ENCODE measurements at regions not wholly inside any gene's neighbourhood (a gene's known extent, or its start where the extent isn't known, plus 50 kb on each side); places are given as distances from the start of the nearest gene placed in this dataset.

DNA sequence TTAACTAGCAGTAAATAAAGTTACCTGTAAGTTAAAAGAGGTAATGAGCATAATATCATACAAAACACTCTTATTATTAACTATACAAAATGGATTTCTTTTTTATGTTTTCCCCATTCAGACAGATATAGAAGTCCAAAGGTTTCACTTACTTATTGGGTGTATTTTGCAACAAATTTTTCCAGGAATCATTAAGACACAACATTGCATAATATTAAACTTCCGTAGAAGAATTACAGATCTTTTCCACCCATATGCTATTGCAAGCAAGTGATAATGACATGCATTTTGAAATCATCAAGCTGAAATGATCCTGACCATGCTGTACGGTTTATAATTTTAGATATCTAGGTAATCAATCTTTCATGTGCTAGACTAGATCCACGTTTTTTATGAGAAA, 957.0 kb downstream of the NCAM2 start:
- Histone ChIP-seq H2AFZ (ENCODE audit: insufficient read depth, low read depth, low read length, poor library complexity, severe bottlenecking) (no peak overlapping the region), H3K9me3 (replicated peaks in 1 of 2; ENCODE audit: control insufficient read depth in 1 of 2, insufficient read depth in 1 of 2, low read length in 2 of 2) (peaks cover 4% of the 10 kb centered on the region in 2 donors), H3K27me3 (ENCODE audit: control insufficient read depth in 2 of 2, insufficient read depth in 2 of 2, low read length in 2 of 2) (no peaks in the 10 kb centered on the region), H3K9ac (ENCODE audit: insufficient read depth, low read length, poor library complexity, severe bottlenecking) (no peak overlapping the region), H3K4me1 (ENCODE audit: control insufficient read depth in 1 of 2, insufficient read depth in 2 of 2, low read length in 2 of 2) (no peaks in the 10 kb centered on the region), H4K20me1 (ENCODE audit: insufficient read depth, low read length) (no peaks in the 10 kb centered on the region), H3K79me2 (ENCODE audit: insufficient read depth, low read length) (no peaks in the 10 kb centered on the region), H3K4me2 (replicated peaks; ENCODE audit: extremely low read depth, low read length, poor library complexity, severe bottlenecking) (no peak overlapping the region), H3K4me3 (replicated peaks in 1 of 3; ENCODE audit: low read depth in 2 of 3, low read length in 3 of 3) (no peak overlapping the region), H3K36me3 (replicated peaks in 1 of 2; ENCODE audit: control insufficient read depth in 1 of 2, insufficient read depth in 2 of 2, low read length in 2 of 2) (no peaks in the 10 kb centered on the region), H3K27ac (ENCODE audit: low read depth in 1 of 2, low read length in 2 of 2) (no peak overlapping the region)
- TF ChIP-seq, protein P1, sequence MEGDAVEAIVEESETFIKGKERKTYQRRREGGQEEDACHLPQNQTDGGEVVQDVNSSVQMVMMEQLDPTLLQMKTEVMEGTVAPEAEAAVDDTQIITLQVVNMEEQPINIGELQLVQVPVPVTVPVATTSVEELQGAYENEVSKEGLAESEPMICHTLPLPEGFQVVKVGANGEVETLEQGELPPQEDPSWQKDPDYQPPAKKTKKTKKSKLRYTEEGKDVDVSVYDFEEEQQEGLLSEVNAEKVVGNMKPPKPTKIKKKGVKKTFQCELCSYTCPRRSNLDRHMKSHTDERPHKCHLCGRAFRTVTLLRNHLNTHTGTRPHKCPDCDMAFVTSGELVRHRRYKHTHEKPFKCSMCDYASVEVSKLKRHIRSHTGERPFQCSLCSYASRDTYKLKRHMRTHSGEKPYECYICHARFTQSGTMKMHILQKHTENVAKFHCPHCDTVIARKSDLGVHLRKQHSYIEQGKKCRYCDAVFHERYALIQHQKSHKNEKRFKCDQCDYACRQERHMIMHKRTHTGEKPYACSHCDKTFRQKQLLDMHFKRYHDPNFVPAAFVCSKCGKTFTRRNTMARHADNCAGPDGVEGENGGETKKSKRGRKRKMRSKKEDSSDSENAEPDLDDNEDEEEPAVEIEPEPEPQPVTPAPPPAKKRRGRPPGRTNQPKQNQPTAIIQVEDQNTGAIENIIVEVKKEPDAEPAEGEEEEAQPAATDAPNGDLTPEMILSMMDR (IDR thresholded peaks at IDR 0.05): no peak
- intact Hi-C loops (cut with micrococcal nuclease): no loop called here
- peaks cover 0 to 11% (median 5%) of the 10 kb centered on the region in 7 donors for H3K9me3 Mint-ChIP-seq
- H3K4me3 Mint-ChIP-seq: no peak overlapping the region
- WGBS (ENCODE audit: insufficient coverage): no CpG with 5 or more reads among the region's 3 CpGs
- H3K36me3 Mint-ChIP-seq: no peaks in the 10 kb centered on the region
- H3K4me1 Mint-ChIP-seq: no peaks in the 10 kb centered on the region
- no peaks in the 10 kb centered on the region for H3K27me3 Mint-ChIP-seq (ENCODE audit: low read depth in 3 of 3)
- no peak for DNase-seq
- H3K27ac Mint-ChIP-seq: no peak overlapping the region

DNA sequence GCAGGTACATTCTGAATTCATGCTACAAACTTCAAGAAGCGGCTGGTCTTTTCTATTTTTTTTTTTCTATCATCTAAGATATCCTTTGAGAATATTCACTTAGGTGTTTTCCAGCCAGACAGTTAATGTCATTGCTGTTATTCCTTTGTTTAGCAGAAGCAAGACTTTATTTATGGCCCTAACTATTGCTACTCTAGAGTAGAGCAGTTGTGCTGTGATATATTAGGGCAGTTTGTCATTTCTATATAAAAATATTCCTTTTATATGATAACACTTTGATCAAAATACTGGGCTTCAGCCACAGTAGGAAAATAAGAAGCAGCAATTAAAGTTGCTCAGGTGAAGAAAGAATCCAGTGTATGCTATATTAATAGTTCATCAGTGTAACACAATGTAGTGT, 959.3 kb downstream of the NCAM2 start:
- Histone ChIP-seq H2AFZ (ENCODE audit: insufficient read depth, low read depth, low read length, poor library complexity, severe bottlenecking) (no peak overlapping the region), H3K4me2 (replicated peaks; ENCODE audit: extremely low read depth, low read length, poor library complexity, severe bottlenecking) (no peak overlapping the region), H3K79me2 (ENCODE audit: insufficient read depth, low read length) (no peaks in the 10 kb centered on the region), H3K9ac (ENCODE audit: insufficient read depth, low read length, poor library complexity, severe bottlenecking) (no peak overlapping the region), H3K27ac (ENCODE audit: low read depth in 1 of 2, low read length in 2 of 2) (no peak overlapping the region), H3K36me3 (replicated peaks in 1 of 2; ENCODE audit: control insufficient read depth in 1 of 2, insufficient read depth in 2 of 2, low read length in 2 of 2) (no peaks in the 10 kb centered on the region), H3K9me3 (replicated peaks in 1 of 2; ENCODE audit: control insufficient read depth in 1 of 2, insufficient read depth in 1 of 2, low read length in 2 of 2) (peaks cover 0 to 4% of the 10 kb centered on the region in 2 donors), H3K4me1 (ENCODE audit: control insufficient read depth in 1 of 2, insufficient read depth in 2 of 2, low read length in 2 of 2) (no peaks in the 10 kb centered on the region), H3K4me3 (replicated peaks in 1 of 3; ENCODE audit: low read depth in 2 of 3, low read length in 3 of 3) (no peak overlapping the region), H3K27me3 (ENCODE audit: control insufficient read depth in 2 of 2, insufficient read depth in 2 of 2, low read length in 2 of 2) (no peaks in the 10 kb centered on the region), H4K20me1 (ENCODE audit: insufficient read depth, low read length) (no peaks in the 10 kb centered on the region)
- intact Hi-C loops (cut with micrococcal nuclease): no loop called here
- Mint-ChIP-seq H3K4me3 (no peak overlapping the region), H3K27me3 (ENCODE audit: low read depth in 3 of 3) (peaks cover 0 to 1% (median 0%) of the 10 kb centered on the region in 3 donors), H3K27ac (no peak overlapping the region), H3K9me3 (peaks cover 0 to 8% (median 5%) of the 10 kb centered on the region in 7 donors), H3K36me3 (no peaks in the 10 kb centered on the region), H3K4me1 (no peaks in the 10 kb centered on the region)
- TF ChIP-seq, protein P1 (IDR thresholded peaks at IDR 0.05): no peak
- no CpG with 5 or more reads among the region's 1 CpG for WGBS (ENCODE audit: insufficient coverage)
- DNase-seq: no peak
